Body of pancreas (tissue), 4 donors: ENCODE measurements at regions not wholly inside any gene's neighbourhood (a gene's known extent, or its start where the extent isn't known, plus 50 kb on each side); places are given as distances from the start of the nearest gene placed in this dataset.

Source experiments
- CTCF ChIP-seq, 7 experiments: fragments of 450-650 bp in 4 of 7; fragments of 200-600 bp in 3 of 7; sonication (generic) in 3 of 7; IDR thresholded peaks; one replicate each; pipeline ENCODE4 v1.5.1; 2016 to 2019; ENCODE audit warnings: antibody characterized with exemption in 7 of 7
- POLR2A ChIP-seq, 3 donors: fragments of 450-650 bp; IDR thresholded peaks; one replicate each; pipeline ENCODE4 v1.6.1; 2016; ENCODE audit warnings: antibody characterized with exemption in 3 of 3, mild to moderate bottlenecking in 2 of 3

DNA sequence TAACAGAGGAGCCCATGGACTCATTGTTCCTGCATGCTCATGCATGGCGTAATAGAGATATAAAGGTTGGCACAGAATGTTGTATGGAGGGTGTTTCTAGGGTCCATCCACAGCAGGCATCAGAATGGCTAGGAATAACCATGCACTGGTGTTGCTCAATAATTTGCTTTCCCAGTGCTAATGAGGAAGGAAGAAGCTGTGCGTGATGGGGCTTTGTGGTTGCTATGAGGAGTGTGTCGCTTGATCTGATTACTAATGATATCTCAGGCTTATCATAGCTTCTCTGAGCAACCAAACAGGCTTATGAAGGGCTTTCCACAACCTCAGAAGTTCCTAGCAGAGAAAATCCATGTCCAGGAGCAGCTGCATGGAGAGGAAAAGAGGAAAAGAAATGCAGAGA is 151.3 kb upstream of the TRPC7 start:
- TF ChIP-seq CTCF (IDR thresholded peaks at IDR 0.05) (no peak), POLR2A (IDR thresholded peaks at IDR 0.05) (no peak)
